ACHN (cell line): ENCODE measurements at regions not wholly inside any gene's neighbourhood (a gene's known extent, or its start where the extent isn't known, plus 50 kb on each side); places are given as distances from the start of the nearest gene placed in this dataset.

Experiments used
- DNase-seq: peaks from one replicate; pipeline ENCODE4 v3.0.0-alpha.2; 2015
- in situ Hi-C: cut with HindIII; loops from 2 replicates; pipeline ENCODE4 v1.10.0; 2017; ENCODE audit warnings: low sequenced_read_pairs, low pct_ligation_motif_present, low pct_unique_long_range_greater_than_20kb

DNA sequence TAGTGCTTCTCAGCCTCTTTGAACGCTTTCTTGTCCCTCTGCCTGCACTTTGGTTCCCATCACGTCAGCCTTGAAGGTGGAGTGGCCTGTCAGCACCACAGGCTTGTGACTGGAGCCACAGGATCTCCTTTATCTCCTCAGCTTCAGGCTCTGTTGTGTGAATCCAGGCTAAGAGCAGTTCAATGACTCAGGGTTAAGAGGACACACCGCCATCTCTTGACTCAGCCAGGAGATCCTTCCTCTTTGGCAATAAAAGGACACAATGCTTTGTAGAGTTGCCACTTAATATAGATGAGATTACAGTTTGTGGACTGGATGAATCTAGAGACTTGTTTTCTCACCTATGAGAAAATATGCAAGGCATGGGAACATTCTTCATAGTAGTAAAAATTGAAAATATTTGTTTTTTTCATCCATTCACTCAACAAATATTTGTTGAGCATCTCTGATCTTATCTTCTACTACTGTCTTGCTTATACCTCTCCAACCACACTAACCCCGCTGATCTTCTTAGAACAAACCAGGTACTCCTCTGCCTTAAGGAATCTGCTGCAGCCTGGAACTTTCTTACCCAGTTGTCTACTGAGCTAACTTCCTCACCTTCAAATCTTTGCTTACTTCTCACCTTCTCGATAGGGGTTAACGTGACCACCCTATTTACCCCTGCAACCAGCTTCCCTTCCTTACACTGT is 62.3 kb downstream of the UCHL1 start:
- in situ Hi-C loops: no loop called here
- no peak for DNase-seq

DNA sequence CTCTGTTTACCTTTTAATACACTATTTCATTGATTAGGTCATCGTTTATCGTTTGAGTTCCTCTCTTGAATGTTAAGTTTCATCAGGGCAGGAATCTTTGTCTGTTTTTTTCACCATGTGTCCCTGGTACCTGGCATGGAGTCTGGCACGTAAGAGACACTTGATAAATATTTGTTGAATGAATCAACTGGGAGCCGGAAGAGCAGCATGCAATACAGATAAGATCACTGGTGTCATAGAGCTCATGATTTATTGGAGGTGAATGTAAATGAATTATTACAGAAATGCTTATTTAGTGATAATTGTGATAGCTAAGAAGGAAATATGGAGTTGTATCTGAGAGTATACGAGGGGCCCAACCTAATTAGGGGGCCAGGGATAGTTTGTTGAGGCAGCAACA is 62.8 kb downstream of the UCHL1 start:
- DNase-seq: no peak
- in situ Hi-C loops: no loop called here

DNA sequence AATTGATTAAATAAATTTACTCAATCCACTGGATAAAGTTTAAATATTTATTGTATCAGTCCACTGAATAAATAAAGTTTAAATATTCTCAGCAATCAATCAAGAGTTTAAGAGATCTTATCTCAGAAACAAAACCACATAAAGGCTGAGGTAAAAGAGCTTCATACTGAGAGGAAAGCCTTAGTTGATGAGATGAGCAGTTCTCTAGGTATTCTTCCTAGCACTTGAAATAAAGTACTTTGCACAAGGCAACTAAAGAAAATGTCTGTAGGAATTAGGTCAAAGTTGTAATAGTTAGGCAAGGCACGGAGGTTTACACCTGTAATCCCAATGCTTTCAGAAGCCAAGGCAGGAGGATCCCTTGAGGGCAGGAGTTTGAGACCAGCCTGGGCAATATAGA is 63.5 kb downstream of the UCHL1 start:
- DNase-seq: no peak
- in situ Hi-C loops: no loop called here

DNA sequence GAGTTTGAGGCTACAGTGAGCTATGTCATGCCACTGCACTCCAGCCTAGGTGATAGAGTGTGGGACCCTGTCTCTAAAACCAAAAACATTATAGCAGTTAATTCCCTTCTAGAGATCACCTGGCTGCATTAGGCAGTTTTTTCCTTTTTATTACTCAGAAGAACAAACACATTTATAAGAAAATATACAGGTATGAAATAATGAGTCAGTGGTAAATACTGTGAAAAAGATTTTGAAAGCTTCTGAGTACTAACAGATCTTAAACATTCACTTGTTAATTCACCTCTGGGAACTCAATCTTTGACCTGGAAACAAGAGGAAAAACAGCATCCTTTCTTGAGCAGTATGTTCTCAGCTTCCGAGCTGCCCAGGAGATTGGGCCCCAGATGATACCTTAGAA is 64.1 kb downstream of the UCHL1 start:
- DNase-seq: no peak
- in situ Hi-C loops: no loop called here

DNA sequence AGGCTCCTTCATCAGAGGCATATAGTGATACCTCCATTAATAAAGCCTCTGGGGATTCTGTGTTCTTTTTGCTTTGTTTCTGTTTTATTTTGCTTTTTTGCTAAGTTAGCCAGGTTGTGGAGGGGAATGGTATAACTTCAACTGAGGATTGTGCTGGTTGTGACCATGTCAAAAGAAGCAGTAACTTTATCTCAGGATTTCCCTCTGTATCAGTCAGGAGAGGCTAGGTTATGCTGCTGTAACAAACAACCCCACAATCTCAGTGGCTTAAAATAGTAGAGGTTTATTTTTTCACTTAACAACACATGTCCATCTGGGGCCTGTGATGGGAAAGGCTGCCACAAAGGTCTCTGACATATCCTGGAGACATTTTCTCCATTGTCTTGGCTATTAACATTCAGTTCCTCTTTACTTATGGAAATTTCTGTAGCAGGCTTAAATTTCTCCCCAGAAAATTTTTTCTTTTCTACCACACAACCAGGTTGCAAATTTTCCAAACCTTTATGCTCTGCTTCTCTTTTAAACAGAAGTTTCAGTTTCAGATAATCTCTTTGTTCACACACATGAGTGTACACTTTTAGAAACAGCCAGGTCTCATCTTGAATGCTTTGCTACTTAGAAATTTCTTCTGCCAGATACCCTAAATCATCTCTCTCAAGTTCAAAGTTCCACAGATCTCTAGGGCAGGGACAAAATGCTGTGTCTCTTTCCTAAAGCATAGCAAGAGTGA is 64.7 kb downstream of the UCHL1 start:
- in situ Hi-C loops: no loop called here
- no peak for DNase-seq

DNA sequence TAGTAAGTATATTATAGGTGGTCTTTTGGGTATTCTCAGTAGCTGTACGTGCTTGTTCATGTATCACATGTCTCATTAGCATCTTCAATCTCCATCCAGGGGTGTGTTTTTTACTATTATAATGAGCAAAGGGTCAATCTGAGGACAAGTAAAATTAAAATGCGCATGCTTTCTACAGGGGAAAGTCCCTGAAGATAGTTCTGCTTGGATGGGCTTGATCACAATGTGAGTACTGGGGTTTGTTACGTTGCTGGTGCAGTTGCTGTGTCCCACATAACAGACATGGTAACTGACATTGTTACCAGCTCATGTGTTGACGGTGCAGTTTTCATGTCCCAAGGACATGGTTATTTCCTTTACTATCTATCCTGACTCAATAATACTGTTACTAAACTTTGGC is 65.9 kb downstream of the UCHL1 start:
- in situ Hi-C loops: no loop called here
- no peak for DNase-seq

DNA sequence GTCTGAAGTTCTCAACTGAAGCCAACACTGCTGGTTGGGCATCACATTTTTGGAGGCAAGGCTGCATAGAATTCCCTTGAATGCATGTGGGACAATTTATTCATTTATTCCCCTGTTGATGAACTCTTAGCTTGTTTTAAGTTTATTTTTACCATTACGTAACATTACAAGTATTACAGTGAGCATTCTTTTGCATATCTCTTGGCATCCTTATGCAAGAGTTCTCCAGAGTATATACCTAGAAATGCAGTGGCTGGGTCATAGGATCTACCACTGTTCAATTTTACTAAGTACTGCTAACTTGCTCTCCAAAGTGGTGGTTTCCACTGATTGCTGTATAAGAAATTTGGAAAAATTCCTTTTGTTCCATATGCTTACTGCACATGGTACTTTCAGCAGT is 66.5 kb downstream of the UCHL1 start:
- in situ Hi-C loops: no loop called here
- no peak for DNase-seq

DNA sequence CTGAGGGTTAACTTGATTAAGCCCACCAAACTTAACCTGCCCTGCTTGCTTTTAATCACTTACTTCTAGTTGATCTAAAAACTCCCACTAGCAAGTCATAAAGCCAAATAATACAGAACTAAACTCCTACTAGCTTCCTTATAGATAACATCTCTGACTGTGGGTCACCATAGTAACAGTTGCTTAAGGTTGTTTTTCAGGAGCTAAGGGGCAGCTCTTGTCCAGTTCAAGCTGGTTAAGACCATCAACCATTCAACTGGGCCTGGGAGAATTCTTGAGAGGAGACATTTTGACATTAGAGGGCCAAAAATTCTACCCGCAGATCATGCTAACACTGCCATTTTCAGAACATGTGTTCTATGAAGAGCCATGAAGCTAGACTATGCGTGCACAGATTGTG is 67.0 kb downstream of the UCHL1 start:
- DNase-seq: no peak
- in situ Hi-C loops: no loop called here

DNA sequence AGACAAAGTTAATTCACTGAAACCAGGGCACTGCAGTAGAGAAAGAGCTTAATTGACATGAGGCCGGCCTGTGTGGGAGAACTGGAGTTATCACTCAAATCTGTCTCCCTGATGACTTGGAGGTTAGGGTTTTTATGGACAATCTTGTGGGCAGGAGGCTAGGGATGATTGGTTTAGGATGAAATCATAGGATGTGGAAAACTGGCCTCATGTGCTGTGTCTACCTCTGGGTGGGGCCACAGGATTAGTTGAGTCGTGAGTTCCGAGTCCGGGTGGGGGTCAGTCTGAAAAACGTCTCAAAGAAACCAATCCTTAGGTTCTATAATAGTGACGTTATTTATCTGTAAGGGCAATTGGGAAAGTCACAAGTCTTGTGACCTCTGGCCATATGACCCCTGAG is 68.1 kb downstream of the UCHL1 start:
- DNase-seq: no peak
- in situ Hi-C loops: no loop called here

DNA sequence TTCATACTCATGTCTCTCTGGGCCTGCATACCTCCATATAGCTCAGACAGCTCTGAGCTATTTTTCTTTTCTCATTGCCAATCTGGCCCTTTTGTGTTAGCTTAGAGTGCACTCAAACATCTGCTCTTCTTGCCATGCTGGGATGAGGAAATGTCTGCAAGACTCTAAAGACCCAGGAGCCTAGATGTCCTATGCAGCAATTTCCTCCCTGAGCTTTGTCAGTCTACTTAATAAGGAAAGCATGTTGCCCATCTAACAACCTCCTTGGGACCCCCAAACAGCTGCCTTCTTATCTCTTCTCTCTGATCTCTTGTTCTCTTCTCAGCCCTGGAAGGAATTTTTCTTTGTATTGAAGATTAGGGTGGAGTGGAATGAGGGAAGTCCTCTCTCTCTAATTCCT is 69.2 kb downstream of the UCHL1 start:
- no peak for DNase-seq
- in situ Hi-C loops: no loop called here

DNA sequence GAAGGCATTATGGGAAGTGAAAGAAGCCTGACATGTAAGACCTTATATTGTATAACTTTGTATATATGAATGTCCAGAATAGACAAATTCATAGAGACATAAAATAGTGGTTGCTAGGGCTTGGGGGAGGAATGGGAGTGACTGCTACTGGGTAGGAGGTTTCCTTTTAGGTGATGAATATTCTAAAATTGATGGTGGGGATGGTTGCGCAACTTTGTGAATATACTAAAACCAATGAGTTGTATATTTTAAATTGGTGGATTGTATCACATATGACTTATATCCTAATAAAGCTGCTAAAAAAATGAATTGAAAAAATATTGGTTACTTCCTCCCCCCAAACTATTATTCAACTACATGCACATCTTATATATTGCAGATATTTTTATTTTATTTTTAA is 70.0 kb downstream of the UCHL1 start:
- in situ Hi-C loops: no loop called here

DNA sequence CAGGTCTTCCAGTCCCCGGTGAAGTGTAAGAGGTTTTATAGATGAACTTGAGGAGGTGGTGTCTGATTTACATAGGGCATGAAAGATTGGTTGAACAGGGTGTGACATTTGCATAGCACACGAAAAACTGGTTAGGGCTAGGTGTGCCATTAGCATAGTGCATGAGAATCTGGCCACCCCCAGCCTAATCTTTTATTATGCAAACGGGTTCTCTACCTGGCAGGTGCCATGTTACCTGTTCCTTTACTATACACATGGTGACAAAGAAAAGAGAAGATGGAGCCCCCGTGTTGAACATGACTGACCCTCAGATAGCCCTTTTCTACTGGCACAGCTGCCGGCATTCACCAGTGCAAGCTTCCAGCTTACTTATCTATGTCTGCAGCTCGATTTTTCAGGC is 71.0 kb downstream of the UCHL1 start:
- no peak for DNase-seq
- in situ Hi-C loops: no loop called here

More for the DNA sequence above, 70.0 kb downstream of the UCHL1 start:
- DNase-seq: no peak

DNA sequence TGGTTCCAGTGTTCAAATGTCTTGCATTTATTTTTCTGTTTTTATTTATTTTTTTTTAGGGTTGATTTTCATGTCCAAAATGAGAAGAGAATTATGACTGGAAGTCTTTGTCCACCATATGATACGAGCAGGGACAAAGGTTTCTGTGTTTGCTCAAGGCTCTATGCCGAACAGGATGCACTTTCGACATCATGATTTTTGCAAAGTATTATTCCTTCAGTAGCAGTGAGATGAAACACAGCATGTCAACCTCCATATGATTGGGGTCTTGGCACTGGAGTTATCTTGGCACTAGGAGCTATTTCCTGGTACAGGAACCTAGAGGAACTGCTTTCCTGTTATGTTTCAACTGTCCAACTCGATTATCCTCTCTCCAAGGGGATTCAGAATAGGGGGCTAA is 72.6 kb downstream of the UCHL1 start:
- no peak for DNase-seq
- in situ Hi-C loops: no loop called here

DNA sequence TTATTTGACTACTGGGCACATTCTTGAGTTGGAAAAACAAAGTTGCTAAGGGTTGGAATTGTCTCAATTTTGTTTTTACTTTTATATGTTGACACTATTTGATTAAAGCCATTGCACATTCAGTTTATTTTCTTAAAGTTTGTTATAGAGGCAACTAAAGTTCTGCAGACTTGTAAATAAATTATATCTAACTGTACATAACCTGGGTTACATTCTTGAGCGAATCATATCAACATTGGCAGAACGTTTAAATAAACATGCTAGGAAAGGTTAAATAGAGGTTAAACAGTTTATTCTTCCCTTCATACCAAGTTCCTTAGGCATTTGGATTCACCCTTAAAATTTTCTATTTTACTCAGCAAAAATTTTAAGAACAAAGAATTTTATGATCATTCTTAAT is 74.5 kb downstream of the UCHL1 start:
- no peak for DNase-seq
- in situ Hi-C loops: no loop called here

DNA sequence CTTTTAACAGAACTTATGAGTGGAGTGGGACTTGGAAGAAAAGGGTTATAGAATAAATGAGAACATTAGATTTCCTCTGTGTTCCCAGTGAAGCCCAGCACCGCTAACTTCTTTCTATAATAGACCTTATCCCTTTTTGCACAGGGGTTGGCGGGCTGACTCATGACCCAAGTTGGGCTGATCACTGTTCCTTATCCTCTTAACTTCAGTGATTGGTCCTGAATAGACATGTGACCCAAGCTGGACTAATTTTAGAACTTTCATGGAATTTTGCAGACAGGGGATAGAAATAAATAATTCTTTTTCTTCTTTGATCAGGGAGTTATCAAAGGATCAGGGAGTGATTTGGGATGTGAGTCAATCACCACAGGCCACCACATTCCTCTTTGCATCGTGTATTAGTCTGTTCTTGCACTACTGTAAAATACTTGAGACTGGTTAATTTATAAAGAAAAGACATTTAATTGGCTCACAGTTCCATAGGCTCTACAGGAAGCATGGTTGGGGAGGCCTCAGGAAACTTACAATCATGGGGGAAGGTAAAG is 75.9 kb downstream of the UCHL1 start:
- no peak for DNase-seq

DNA sequence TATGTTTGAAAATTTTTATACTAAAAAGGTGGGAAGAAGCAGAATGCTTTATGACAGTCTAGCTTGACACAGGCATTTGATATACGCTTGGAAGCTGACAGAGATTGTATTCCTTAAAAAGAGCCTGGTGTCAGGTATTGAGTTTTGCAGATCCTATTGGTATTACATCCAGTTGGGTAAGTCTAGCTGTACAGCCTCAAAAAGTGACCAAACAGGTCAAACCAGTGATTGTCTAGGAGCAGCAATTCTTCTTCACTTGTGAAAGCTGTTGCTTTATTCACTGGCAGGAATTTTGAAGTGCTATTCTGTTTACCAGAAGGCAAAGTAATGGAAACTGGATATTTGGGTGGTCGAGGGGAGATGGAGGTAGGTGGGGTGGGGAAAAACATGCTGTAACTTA is 77.5 kb downstream of the UCHL1 start:
- in situ Hi-C loops: no loop called here
- DNase-seq: no peak

More for the DNA sequence above, 75.9 kb downstream of the UCHL1 start:
- in situ Hi-C loops: no loop called here

DNA sequence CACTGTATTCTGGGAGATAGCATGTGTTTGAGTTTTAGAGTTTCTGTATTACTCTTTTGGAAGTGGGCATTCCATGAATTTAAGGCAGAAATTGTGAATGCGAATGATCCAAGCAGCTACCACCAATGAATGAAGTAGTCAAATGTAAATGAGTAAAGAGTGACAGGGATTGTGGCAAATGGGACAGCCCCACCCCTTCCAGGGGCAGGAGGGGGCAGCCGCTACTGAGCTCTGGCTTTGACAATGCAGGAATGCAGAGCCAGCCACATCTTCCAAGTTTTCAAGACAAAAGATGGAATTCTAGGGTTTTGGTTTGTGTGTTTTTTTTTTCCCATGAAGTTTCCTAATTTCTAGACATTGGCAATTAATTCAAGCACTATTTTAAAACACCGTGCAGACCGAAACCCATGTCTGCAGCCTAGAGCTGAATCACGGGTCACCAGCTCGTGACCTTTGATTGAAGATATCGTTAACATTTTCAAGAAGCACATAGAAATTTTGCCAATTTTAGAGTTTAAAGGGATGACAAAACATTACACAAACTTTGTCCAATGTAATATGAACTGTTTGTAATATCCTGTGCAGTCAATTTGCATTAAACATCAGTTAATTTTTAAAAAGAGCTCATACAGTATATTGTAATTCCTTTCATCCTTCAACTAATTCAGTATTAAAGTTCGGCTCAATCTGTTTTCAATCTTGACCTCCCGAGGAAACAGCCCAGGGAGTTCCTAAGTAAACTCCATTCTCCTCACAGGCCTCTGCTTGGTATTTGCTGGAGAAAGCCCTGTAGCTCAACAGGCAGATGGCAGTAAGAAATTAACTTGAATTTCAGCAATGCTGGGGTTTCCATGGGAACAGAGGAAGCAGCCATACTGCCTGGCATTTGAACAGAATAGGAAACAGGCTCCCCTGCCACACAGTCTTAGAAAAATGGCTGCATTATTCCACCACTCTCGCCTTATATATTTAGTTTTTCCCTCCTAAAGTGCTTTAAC is 83.4 kb downstream of the UCHL1 start:
- peak; percentile 32 for DNase-seq
- in situ Hi-C loops: no loop called here

DNA sequence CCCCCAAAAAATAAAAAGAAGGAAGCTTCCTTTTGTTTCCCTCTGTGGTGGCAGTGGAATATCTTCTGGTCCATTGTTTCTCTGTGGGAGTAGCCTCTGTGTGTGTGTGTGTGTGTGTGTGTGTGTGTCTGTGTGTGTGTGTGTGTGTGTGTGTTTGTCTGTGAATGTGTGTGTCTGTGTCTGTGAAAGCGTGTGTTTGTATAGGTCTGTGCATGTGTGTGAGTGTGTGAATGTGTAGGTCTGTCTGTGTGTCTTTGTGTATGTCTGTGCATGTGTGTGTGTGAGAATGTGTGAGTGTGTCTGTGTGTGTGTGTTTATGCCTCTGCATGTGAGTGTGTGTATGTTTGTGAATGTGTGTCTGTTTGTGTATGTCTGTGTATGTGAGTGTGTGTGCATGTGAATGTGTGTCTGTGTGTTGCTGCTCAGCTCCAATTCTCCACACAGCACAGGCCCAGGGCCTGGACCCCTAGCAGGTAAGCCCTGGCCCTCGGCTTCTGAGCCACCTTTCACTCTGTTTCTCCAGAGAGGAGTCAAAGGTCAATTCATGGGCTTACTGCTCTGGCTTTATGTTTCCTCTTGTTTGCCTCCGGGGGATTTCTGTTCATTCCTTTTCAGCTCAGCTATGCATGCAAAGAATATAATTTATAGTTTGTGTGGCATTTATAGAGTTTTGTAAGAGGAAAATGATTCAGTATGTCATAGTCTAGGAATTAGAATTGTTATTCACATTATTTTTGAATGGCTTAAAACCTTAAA is 89.8 kb downstream of the UCHL1 start:
- in situ Hi-C loops: no loop called here
- no peak for DNase-seq
